Omental fat pad (tissue), 3 donors: ENCODE measurements at regions not wholly inside any gene's neighbourhood (a gene's known extent, or its start where the extent isn't known, plus 50 kb on each side); places are given as distances from the start of the nearest gene placed in this dataset.
A peak's percentile ranks its signal among the peaks of the same experiment; 100 is the strongest.
"Not testable (repeated sequence)": the region's sequence is repeated elsewhere in the genome, so short reads cannot be mapped to it uniquely, and the experiment has no call there.

Experiments
- ATAC-seq: fragments of 150-250 bp; one replicate; pipeline ENCODE4 v1.9.1; 2016; ENCODE audit warnings: mild to moderate bottlenecking, moderate library complexity; ENCODE audit not compliant: low FRiP score
- DNase-seq: peaks from one replicate; pipeline ENCODE4 v3.0.0-alpha.2; 2019; ENCODE audit warnings: low spot score
- TF ChIP-seq, protein P1 (sequence below), 3 donors: fragments of 450-650 bp; IDR thresholded peaks; one replicate each; pipeline ENCODE4 v1.5.1; 2016 to 2017; ENCODE audit warnings: antibody characterized with exemption in 3 of 3, mild to moderate bottlenecking in 3 of 3, moderate library complexity in 2 of 3

DNA sequence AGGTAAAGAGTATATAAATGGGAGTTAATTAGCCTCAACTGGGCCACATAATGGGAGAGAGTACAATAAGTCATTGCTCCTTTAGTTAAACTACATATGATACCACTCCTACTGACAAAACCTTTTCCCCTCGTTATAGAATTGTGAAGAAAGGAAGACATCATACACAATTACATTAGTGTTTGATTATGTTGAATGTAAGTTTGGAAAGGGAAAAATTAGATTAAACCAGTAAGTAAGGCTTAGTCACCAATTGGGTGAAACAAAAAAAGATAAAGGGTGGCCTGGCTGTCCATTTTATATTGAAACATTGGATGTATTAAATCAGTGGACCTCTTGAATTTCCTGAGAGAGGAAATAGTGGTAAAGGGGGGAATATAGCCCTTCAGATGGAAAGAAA is 464.3 kb upstream of the PAPPA start:
- DNase-seq, result no peak
- TF ChIP-seq, protein P1, sequence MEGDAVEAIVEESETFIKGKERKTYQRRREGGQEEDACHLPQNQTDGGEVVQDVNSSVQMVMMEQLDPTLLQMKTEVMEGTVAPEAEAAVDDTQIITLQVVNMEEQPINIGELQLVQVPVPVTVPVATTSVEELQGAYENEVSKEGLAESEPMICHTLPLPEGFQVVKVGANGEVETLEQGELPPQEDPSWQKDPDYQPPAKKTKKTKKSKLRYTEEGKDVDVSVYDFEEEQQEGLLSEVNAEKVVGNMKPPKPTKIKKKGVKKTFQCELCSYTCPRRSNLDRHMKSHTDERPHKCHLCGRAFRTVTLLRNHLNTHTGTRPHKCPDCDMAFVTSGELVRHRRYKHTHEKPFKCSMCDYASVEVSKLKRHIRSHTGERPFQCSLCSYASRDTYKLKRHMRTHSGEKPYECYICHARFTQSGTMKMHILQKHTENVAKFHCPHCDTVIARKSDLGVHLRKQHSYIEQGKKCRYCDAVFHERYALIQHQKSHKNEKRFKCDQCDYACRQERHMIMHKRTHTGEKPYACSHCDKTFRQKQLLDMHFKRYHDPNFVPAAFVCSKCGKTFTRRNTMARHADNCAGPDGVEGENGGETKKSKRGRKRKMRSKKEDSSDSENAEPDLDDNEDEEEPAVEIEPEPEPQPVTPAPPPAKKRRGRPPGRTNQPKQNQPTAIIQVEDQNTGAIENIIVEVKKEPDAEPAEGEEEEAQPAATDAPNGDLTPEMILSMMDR (IDR thresholded peaks at IDR 0.05), result no peak
- no peak for ATAC-seq

DNA sequence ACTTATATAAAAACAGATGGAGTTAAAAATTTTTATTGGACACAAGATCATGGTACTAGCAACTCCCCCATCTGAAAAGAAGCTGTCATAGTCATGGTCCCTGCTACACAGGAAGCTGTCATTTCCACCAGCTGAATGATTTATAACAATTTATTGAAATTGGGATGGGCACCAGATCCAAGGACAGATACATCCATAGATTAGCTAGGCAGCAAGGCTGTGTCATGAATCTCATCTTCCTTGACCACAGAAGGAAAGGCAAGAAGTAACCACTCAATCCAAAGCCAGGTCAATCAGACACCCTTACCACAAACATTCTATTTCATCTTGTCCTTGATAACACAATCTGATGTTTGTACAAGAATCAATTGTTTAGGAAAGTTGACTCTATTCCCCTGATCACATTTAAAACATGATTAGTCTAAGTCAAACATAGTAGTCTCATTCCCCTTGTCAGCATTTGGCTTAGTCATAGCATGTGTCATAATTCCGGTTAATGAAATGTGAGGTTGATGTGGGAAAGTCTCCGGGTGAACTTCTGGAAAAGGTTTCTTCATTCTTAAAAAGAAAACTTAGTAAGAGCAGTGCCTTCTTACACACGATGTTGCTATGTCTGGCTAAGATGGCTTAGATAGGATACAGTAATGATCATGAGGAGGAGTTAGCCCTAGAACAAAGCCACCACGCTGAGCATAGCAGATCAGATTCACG is 462.6 kb upstream of the PAPPA start:
- TF ChIP-seq, protein P1 (IDR thresholded peaks at IDR 0.05), result no peak
- DNase-seq, result no peak
- peak; percentile 91 for ATAC-seq

DNA sequence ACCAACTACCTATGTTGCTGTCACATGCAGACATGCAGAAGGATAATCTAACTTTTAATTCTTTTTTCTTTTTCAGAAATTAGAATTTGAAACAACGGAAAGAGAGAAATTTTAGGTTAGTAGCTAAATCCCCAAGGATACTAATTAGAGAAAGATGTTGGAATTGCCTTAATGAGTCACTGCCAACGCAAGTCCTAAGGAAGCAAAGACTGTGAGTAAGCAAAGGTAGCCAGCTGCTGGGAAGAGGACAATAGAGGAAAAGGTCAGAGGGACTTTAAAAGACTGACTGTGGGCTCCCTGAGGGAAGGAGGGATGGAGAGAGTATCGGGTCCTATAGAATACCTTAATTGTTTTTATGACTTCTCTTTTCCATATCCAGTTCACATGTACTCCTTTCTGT is 461.9 kb upstream of the PAPPA start:
- ATAC-seq, result no peak
- no peak for DNase-seq
- TF ChIP-seq, protein P1 (IDR thresholded peaks at IDR 0.05), result no peak

DNA sequence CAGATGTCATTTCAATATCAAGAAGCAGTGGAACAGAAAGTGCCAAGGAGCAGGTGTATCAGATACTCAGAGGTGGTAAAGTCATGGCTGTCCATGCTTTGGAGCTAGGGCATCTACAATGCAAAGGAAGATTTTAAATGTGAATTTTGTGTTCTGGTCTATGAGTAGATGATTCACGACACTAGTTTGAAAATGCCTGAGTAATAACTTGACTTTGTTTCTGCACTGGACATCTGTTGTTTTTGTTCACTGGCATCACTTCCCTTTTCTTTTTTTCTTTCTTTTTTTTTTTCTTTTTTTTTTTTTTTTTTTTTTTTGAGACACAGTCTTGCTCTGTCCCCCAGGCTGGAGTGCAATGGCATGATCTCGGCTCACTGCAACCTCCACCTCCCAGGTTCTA is 460.7 kb upstream of the PAPPA start:
- not testable (repeated sequence) for ATAC-seq

DNA sequence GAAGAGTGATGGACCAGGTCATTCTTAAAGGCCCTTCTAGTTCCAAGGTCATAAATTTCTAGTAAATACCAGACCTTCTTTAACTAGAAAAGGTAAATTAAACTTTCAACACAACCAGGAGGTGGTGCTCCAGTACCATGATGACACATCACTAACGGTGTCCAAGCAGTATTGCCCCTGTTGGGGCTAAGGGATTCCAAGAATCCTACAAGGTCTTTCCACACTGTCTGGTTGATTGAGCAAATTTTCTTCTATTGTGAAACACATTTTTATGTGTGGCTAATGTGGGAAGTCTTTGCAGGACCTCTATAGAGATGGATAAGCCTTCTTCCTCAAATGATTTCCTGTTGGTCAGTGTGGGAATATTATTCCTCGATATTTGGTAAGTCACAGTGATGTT is 459.6 kb upstream of the PAPPA start:
- TF ChIP-seq, protein P1 (IDR thresholded peaks at IDR 0.05), result no peak
- peak; percentile 71 for ATAC-seq
- no peak for DNase-seq

More for the DNA sequence above, 460.7 kb upstream of the PAPPA start:
- DNase-seq, result not testable (repeated sequence)

DNA sequence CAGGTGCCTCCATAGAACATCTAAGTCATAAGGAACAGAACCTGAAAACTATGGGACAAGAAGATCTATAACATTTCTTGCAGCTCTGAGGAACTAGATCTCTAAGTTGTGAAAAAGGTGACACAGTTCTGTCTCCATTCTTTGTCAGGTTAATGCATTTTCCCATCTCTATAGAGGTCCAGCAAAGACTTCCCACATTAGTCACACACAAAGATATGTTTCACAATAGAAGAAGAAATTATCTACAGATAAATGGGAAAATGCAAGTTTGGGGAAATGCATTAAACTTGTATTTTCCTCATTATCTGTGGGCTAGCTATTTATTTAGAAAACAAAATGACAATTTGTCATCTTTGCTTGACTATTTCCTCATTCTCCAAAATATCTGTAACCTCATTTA is 458.6 kb upstream of the PAPPA start:
- DNase-seq (no peak), ATAC-seq (no peak)
- TF ChIP-seq, protein P1 (IDR thresholded peaks at IDR 0.05), result no peak

DNA sequence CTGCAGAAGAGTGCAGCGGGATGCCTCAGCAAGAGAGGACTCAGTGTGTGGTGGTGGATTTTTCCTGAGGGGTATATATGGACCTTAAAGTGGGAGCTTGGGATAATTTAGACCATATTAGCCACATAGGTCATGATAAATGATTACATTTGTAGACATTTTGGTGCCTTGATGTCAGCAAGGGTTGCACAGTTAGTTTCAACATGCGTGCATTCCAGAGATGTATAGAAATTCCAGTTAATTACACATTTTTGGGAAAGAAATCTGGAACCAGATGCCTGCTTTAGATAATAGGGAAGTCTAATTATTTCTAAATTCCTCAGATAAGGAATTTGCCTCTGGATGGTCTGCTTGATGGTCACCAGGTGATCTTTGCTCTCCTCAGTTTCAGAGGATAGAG is 440.6 kb upstream of the PAPPA start:
- TF ChIP-seq, protein P1 (IDR thresholded peaks at IDR 0.05), result no peak
- DNase-seq, result no peak
- ATAC-seq, result no peak
